Activated CD4-positive, alpha-beta T cell treated with anti-CD3 and anti-CD28 coated beads for 4 hours (primary cell): ENCODE measurements at regions not wholly inside any gene's neighbourhood (a gene's known extent, or its start where the extent isn't known, plus 50 kb on each side); places are given as distances from the start of the nearest gene placed in this dataset.

ENCODE experiments used
- DNase-seq, 2 donors: peaks; one replicate each; pipeline ENCODE4 v3.0.0-alpha.2; 2020

DNA sequence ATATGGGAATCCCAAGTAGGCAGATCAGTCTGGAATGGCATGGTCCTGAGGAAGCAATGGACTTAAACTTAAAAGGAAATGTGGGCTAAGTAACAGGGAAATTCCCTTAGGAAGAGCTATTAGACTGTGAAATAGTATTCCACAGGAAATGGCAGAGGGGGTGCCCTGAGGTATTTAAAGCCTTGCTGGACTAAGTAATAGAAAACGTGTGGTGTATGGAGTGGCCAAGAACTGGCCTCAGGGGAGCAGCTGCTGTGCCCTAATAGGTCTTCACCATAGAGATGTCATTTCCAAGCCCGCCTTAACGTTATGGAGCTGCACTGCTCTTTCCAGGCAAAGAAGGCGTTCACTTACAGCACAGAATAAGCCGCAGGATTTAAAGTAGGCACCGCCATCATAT is 365.2 kb upstream of the ZMIZ1 start:
- DNase-seq: no peak

DNA sequence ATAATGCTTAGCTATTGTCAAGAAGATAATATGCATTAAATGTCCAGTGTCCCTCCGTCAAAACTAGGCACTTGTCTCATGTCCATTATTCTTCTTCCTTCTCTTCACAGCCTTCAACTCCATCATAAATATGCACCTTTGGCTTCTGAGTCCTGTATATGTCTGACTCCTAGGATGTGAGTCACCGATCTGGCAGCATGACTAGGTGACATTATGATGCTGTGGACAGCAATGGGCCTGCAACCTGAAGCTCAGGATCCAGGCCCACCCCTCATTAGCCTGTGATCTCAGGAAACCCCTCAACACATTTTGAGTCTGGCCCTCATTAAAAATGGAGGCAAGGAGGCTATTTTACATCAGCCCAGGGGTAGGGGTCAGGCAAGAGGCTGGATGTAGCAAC is 362.5 kb upstream of the ZMIZ1 start:
- no peak for DNase-seq

DNA sequence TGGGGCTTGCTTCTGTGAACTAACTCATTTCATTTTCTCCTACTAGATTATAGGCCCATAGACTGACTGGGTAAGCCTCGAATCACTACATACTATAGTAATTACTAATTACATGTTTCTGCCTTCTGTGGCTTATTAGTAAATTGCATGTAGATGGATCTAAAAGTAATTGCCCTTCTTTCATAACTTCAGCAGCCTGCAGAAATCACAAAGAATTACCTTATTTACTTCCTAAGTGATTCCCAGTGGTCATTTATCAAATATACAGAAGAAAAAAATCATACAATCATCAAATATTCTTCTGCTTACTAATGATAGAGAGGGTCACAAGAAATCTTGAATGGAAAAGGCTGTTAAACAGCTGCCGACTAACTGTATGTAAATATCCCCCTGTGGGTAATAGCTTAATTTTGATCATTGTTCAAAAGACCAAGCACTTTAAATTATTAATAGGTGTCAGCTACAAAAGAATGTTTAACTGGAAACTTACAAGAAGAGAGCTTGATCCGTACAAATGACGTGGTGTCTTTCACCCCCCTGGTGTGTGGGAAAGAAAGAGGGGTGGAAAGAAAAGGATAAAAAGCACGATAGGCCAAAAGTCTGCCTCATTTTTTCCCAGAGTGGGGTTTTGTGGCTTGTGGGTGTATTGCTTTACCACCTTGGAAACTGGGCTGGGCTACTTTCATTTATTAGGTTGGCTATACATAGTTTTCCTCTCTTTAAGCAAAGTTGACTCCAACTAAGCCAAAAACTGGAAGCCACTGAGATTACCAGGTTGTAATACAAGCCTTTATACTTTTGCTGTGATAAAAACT is 361.8 kb upstream of the ZMIZ1 start:
- no peak for DNase-seq

DNA sequence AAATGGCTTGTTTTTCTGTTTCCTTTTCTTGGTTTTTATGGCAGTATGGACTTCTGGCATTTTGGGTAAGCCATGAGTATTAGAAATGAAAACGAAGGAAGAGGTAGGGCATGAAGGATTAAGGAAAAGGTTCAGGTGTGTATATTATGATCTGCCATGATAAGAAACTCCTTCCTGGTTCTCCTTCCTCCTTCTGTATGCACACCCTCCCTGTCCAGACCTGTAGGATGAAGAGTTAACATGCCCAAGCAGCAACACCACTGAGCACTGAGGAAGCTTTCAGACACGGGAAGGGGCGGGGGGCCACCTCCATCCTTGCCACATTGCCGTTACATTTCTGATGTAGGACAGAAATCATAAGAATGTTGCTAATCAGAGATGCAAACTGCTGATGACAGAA is 361.0 kb upstream of the ZMIZ1 start:
- no peak for DNase-seq

DNA sequence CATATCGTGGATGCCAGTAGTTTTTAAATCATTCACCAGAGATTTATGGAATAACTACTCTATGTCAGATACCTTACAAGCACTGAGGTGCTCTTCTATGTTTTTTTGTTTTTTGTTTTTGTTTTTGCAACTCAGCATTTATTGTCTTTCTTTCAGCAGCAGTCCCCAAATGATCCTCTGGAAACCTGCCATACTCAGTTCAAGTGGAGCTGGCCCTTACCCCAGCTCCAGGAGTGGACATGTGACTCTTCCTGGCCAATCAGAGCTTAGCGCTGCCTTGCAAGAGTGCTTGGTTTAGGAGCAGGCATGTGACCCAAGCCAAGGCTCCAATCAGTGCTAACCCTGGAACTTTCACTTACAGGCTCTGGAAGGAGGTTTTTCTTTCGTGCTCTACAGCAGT is 356.6 kb upstream of the ZMIZ1 start:
- DNase-seq: no peak

DNA sequence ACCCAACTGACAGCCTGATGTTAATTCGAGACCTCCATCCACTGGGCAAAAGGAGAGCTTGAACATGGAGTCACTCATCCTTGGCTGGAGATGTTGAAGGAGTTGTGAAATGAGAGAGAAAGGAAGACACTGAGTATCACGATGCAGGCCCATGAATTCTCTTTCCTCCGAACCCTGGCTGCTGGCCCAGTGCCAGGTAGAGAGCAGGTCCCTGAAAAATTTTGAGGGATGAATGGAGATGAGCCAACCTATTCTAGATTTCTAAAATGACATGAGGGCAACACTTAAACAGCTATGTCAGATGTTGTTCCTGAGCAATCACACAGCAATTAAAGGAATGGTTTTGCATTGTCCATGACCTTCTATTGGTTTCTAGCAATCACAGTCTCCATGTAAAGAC is 355.1 kb upstream of the ZMIZ1 start:
- no peak for DNase-seq

DNA sequence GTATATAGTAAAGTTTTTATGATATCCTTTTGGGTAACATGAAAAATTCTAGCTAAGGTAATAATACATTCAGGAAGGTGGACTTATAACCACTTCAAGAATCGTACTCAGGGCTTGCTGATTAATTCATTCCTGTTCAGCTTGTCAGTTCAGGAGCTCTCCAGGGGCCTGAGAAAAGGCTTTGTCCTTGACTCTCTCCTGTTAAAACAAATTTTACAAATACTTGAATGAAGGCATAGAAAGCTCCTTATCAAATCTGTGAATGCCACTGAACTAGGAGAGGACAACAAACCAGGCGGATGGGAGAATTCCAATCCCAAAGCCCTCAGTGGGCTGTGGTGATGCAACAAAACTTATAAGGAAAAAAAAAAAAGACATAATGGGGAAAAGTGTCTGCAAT is 354.5 kb upstream of the ZMIZ1 start:
- no peak for DNase-seq

DNA sequence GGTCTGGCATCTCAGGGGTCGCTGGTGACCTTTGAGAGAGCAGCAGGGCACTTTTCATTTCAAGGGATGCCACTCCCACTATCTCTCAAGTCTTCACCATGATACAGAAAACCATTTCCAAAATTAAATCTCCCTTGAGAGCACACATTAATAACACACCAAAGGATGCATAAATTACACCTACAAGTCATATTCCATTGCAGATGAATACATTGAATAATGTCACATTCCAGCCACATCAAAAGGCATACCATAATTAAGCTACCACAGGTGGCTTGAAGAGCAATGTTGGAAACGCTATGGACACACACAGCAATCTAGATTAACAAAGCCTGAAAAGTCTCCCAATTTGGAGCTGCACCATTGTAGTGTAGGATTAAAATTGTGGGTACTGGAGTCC is 353.3 kb upstream of the ZMIZ1 start:
- DNase-seq: no peak

DNA sequence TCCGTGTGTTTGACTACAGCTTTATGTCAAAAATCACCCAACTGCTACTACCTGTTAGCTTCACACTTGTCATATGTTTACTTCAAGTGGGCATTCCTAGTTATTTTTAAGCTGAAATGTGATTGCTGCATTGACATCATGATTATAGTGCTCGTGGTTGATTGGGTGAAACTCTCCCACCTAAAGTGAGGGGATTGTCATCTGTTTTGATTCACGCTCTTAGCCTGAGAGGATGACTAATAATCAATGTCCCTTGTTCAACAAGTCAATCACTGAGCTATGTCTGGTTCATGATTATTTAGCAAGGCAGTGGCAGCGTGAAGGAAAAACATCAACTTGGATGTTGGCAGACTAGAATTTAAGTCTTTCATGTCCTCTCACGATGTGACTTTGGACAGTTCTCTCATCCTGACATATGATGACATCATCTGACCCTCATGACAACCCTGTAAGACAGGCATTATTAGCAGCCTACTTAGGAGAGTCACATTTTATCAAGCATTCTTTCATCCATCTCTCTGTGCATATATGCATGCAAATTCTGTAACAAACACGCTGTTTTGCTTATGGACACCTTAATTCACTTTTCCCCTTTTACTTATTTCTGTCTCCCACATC is 352.6 kb upstream of the ZMIZ1 start:
- DNase-seq: no peak

DNA sequence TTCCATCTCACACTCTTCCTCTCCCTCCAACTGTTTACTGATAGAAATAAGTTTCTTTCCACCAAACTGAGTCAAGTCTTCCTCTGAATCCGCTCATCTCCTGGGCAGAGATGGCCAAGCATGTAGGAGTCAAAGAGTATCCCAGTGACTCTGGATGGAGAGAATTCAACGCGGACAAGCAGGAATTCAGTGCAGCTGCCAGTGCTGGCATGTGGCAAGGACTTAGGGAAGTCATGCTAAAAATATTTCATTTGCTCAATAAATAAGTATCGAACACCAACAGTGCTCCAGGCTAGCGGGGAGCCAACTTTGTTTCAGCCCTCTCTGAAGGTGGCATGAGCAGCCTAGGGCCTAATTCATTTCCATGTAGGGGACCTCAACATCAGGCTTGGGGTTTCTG is 351.6 kb upstream of the ZMIZ1 start:
- no peak for DNase-seq

DNA sequence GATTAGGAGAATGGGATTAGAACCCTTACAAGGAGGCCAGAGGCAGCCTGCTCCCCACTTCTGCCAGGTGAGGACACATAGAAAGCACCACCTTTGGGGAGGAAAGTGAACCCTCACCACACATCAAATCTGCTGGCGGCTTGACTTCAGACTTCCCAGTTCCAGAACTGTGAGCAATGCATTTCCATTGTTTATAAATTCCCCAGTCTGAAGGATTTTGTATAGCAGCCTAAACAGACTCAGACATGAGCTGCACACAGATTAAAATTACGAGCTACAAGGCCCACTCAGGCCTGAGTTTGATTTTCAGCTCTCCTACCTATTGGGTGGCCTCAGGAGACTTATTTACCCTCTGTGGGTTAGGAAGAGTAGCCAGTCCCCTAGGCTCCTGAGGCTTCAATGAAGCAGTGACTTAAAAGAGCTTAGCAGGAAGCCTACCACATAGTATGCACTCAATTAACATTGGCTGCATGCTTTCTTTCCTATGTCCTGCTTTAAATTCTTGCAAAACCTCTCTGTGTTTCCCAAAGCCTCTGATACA is 350.7 kb upstream of the ZMIZ1 start:
- DNase-seq: no peak

DNA sequence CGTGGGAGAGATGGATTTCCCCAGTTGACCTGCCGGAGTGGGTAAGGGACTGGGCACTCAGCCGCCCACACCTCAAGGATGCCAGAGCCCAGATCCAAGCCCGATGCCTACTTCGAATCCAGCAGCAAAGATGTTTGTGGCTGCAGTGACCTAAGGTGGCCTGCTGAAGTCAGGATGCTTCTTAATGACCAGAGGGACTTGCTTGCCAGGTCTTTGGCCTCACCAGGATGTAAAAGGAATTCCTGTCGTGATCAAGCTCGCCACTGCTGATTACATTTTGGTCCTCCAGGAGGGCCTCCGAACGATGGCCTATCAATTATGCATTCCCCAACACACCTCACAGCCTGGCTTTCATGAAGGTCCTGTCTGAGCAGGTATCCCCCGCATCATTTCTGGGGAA is 349.5 kb upstream of the ZMIZ1 start:
- DNase-seq: no peak

DNA sequence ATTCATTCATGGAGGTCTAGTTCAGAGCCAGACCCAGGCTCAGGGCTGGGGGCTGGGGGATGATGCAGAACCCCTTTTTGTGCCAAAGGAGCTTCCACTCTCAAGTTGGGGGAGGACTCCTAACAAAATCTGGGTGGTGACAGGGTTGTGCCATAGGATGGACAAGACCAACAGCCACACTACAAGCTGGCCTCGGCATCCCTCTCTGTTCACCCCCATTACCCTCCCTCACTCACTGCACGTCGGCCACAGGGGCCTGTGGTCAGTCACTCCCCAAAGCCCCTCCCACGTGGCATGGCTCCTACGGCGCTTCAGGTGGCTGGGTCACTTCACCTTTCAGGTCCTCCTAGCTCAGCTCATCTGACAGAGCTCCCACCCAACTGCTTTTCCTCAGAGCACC is 348.7 kb upstream of the ZMIZ1 start:
- DNase-seq: no peak

DNA sequence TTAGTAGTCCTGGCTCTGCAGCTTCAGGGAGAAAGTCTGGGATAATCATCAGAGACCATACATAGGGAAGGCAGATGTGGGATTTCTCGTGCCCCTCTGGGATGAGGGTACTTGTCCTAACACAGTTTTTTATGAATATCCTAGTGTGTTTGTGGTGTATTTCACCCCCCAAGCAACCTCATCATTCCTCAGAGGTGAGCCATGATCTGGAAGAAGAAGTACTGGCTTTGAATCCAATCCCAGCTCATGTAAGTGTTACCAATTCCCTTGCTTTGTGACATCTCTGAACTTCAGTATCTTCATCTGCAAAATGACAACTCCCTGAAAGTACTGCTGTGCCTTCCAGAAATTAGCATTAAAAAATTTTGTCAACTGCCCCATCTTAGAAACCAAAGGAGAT is 347.5 kb upstream of the ZMIZ1 start:
- no peak for DNase-seq

DNA sequence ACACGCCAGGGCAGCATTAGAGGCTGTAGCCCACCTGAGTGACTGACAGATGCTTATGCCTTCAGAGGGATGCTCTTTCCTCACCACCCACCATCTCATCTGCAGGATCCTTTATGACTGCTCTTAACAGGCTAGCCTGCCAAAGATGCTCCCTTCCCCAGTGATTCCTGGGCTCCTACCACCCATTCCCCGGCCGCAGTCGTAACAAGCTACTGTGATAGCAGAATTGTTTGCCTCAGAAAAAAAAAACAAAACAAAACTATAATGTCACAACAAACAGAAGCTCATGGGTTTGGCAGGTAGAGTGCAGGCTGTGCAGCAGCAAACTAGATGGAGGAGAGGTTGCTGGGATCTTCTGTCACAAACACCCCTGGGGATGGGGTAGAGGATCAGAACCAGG is 343.9 kb upstream of the ZMIZ1 start:
- DNase-seq: no peak

DNA sequence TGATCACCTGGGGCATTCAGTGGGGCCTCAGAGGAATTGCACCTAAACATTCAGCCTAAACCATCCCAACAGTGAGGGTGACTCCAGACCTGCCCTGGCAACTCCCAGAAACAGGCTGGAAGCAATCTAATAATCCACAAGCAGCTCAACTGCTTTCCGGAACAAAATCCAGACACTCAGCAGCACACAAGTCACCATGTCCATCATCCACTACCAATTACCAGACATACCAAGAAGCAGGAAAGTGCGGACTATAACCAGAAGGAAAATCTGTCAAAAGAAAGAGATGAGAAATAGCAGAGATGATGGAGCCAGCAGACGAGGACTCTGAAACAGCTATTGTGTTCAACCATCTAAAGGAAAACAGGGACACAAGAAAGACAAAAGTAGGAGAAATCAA is 342.6 kb upstream of the ZMIZ1 start:
- DNase-seq: no peak

DNA sequence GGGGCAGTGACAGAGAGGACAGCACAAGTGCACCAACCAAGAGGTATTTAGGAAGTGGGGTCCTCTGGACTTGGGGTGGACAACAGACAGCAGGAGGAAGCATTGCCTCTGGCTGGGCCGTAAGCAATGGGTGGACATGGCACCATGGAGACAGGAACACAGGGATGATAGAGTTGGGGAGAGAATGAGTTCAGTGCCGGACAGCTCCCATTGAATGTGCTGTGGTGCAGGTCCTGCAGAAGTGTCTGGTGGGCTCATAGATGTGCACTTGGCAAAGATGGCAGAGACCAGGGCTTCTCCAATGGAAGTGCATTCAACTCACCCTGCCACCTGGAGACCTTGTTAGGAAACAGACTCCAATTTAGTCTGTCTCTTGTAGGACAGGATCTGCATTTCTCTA is 341.5 kb upstream of the ZMIZ1 start:
- DNase-seq: no peak

DNA sequence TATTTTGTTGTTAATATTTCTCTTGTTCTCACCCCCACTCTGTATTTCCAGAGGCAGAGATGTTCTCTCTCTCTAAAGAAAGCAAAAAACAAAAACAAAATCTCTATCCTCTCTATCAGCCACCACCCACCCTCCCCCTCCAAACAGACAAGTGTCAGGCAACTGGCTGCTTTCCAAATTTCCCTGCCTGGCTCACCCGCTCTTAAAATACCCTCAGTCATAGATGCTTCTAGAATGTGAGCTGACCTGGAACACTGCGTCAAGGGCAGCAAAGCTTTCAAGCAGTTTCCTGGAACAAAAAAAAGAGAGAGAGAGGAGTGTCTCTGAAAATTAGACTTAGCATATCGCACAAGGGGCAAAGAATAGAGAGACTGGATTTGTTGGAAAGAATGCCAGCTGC is 341.0 kb upstream of the ZMIZ1 start:
- DNase-seq: no peak

DNA sequence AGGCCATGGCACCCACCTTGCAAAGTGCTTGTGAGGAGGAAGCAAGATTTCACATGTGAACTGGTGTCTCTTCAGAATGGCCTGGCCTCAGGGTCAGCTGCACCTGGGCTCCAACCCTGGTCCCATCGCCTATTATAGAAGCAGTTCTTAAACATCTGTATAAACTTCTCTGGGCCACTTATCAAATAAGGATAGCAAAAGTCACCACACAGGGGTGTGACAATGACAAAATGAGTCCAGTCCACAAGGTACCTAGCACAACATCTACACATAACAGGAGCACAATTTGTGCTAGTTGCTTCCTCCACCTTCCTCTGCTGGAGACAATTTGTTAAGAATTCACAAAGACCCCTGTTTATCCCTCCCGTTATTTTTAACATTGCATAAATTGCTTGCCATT is 340.6 kb upstream of the ZMIZ1 start:
- DNase-seq: no peak

DNA sequence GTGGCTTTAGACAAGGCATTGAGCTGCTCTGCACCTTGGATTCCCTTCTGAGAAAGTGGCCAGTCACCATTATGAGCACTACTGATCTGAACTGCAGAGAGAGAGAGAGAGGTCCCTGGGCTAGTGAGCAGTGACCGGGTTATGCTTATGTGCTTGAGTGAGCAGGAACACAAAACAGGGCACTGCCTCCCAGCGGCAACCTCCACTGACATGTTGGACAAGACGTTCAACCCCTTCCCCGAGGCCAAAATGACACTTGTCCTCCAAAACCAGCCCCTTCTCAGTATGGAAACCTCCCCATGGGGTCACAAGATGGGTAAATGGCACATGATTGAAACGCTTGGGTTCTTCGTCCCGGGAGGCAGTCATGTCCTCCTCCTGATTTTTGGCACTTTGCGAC is 339.4 kb upstream of the ZMIZ1 start:
- DNase-seq: no peak

DNA sequence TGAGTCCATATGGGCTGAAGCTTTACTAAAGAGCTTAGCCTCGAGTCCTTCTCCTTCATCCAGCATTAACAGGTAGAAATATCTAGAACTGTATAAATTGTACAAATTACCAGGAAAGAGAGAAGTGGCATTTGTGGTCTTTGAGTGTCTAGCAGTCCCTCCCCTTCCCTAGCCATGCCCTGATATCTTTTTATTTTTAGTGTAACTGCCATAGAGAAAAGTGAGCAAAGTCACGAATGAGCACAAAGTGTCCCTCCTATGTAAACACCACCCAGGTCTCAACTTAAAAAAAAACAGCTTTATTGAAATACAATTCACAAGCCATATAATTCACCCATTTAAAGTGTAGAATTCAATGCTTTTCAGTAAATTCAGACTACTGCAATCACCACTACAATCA is 339.0 kb upstream of the ZMIZ1 start:
- DNase-seq: no peak

DNA sequence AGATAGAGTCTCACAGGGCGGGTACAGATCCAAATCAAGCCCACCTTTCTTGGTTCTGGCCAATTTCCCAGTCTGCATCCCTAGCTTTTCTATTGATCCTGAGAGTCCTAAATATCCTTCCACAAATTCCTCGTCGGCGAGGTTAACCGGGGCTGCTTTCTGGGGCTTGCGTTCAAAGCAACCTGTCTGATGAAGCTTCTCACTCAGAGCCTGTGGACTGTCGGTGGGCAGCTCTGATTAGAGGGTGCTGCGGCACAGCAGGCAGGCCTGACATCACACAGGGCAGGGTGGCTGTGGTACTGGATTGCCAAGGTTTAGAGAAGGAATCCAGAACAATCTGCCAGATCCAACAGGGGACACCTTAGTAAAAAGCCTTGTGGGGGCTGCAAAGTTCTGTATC is 338.0 kb upstream of the ZMIZ1 start:
- DNase-seq: no peak

DNA sequence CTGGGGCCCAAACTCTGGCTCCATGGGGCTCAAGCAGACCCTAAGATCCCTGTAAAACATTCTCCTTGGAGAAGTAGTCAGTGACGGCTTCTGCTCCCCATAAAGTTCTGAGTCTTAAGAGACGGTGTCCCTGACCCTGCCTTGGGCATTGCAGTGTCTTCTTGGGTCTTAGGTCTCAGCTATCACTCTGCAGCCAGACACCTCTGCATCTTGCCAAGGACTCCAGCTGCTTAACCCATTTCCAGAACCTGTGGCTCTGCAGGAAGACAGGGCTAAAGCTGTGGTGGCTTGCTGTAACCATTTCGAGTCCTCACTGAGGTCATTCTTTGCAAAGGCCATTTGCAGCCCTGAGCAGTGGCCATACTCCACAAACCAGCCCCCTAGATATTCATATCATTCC is 337.1 kb upstream of the ZMIZ1 start:
- no peak for DNase-seq

DNA sequence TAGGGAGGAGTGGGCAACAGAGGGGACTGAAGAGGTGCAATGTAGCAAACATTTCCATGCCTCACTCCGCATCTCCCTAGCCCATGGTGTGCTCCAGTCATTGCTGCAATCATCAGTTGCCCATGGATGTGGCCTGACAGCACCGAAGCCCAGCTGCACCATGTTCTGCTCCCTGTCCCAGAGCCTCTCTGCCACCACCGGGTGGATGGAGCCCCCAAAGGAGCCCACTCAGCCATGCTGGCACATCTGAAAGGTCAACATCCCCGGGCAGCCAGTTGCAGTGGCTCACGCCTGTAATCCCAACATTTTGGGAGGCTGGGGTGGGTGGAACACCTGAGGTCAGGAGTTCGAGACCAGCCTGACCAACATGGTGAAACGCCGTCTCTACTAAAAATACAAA is 336.4 kb upstream of the ZMIZ1 start:
- DNase-seq: no peak
